ENCODE measurements at regions not wholly inside any gene's neighbourhood (a gene's known extent, or its start where the extent isn't known, plus 50 kb on each side); places are given as distances from the start of the nearest gene placed in this dataset.
A peak's percentile ranks its signal among the peaks of the same experiment; 100 is the strongest.

GRCh38 chr10:69716711-69717560 lies 84.8 kb upstream of the COL13A1 start:
- peak; percentile 60 for DNase-seq

DNA sequence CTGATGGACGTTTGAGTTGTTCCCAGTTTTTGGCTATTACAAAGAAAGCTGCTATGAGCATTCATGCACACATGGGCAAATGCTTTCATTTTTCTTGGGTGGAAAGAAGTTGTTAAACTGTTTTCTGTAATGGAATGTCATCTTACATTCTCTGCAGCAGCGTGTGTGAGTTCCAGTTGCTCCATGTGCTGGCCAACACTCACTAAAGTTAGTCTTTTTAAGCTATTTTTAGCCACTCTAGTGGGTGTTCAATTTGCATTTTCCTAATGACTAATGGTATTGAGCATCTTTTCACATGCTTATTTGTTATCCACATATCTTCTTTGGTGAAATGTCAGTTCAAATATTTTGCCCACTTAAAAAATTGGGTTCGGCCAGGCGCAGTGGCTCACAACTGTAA lies 82.8 kb upstream of the COL13A1 start:
- DNase-seq = no peak

- no peak for DNase-seq
These were observed 79.9 kb upstream of the COL13A1 start for GRCh38 chr10:69721690-69722310.

DNA sequence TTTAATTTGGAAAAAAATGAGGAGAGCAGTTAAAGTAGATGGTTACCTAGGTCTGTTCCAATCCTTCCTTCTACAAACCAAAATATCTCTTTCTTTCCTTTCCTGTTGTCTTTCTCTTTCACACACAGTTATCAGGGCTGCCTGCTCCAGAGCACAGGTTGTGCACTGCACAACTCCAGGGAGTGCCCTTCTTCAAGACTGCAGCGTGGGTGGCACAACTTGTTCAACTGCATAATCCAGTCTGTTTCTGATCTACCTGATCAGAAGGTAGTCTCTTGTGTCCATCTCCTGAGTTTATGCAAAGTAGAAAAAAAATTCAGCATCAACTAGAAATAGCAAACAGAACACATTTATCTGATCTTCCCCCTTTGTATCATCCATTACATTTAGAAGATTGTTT lies 78.1 kb upstream of the COL13A1 start:
- DNase-seq = no peak

DNA sequence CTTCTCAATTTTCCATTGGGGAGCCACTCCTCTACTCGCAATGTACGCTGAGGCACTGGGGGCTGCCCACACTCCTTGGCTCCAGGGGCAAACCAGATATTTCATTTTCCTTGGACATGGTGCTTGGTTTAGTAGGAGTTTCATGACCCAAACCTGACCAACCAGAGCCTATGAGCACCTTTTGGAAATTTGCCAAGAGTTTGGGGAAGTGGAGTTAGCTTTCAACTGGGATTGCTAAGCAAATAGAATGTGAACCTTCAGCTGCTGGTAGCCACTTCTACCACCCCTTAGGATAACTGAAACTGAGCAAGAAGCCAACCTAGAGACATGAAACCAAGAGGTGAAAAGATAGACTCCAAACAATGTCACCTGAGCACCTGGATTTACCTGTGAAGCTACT lies 74.9 kb upstream of the COL13A1 start:
- no peak for DNase-seq

DNA sequence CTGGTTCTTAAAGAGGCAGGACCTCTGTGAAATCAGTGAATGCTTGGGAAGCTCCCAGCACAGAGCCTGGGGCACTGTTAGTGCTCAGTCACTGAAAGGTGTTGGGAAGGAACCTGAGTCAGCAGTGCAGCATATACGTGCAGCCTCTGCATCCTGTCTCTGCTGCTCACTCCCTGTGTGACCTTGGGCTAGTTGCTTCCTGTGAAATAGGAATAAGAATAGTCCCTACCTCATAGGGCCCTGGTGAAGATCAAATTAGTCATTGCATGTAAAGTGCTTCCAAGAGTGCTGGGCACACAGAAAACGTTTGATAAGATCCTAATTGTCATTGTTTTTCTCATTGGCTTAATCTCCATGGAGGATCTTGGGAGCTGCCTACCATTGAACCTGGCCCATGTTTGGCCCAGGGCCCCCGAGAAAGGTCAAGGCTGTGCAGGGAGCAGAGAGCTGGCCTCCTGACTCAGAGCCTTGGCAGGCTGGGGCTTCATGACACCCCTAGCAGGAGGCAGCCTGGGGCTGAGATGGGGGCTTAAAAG lies 73.3 kb upstream of the COL13A1 start:
- no peak for DNase-seq

- DNase-seq = no peak
These were observed 72.2 kb upstream of the COL13A1 start for GRCh38 chr10:69729326-69730048.

DNA sequence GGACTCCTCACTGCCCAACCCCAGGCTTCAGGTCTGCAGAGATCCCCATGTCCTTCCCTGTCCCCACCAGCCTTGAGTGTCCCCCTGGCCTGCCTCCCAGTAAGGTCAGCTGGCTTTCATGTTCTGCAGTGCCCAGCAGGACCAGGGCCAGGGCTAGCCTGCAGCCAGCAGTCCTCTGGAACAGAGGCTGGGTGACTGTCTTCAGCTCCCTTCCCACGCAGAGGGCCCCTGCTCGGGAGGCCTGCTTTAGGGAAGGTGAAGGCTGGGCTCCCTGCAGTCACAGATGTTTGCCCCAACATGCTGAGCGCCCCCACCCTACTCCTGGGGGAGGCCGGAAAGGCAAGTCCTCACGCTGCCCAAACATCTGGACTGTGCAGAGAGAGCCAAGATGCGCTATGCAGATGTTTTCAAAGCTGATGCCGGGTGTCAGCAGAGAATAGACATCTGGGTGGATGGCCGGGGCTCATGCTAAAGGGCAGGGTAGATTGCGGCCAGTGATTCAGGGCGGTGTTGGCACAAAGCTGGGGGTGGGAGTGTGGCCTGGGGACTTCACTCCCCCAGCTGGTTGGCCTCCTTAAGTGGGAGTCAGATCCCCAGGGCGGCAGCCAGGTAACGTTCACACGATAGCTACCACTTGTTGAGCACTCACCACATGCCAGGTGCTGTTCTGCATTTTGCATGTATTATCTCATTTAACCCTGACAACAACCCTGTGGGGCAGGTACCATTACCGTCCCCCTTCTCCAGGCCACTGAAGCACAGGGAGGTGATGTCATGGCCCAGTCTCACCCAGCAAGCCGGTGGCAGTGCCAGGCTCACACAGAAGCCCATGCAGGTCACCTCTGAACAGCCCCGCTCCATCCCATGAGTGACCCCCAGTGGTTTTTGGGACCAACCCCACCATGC lies 71.2 kb upstream of the COL13A1 start:
- no peak for DNase-seq

DNA sequence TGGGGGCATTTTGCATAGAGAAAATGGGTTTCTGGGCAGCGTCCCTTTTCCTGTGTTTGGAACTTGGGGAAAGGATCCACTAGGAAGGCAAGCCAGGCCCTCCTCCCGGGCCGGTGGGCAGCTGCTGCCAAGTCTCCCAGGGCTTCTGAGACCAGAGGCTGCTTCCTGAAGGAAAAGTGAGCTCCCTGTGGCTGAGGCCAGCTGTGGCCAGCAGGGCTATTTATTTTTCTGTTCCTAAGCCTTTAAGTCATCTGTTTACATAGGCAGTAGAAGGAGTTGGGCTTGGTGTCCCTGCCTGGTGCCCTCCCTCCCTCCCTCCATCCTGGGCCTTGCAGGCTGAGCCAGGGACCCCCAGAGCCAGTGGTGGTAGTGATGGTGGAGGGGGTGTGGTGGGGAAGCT lies 70.5 kb upstream of the COL13A1 start:
- DNase-seq = no peak

DNA sequence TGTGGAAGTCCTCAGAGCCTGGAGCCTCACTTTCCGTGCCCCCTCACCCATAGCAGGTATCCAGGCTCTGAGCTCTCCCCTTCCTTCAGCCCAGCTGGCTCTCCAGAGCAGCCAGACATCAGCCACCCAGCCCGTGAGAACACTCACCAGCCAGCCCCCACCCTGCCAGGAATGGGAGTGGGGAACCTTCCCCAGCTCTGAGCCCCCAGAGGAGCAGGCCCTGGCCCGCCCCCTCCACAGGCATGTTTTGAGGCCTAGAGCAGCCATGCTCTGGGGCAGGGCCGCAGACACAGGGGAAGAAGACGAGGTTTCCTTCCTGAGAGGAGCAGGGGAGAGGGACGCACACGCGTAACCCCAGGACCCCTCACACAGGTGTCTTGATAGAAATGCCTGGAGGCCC lies 70.0 kb upstream of the COL13A1 start:
- no peak for DNase-seq

DNA sequence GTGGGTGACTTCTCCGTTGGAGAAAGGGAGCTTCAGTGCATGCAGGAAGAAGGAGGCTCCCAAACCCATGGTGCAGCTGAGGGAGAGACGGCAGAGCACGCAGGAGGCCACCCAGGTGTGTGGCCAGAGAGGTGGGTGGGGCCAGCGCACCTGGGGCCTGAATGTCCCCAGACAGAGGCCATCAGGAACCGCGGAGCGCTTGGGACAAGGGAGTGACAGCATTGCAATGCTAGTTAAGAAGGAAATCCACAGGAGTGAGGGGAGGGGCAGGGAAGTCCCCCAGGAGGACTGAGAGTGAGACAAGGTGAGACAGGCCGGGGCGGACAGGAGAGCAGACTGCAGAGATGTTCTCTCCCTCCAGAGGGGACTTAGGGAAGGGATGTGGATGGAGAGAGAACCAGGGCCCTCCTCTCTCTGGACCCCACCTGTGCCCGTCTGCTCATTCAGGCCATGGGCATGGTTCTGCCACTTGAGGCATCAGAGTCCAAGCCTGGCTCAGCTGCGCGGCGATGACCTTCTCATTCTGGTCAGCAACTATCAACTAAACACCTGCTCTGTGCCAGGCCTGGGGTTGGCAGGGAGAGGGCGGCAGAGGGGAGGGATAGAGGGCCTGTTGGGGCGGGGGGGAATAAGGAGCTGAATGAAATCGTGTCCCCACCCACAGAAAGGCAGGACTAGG lies 69.4 kb upstream of the COL13A1 start:
- no peak for DNase-seq

GRCh38 chr10:69732826-69733150 lies 68.9 kb upstream of the COL13A1 start:
- no peak for DNase-seq

GRCh38 chr10:69733791-69734261 lies 67.9 kb upstream of the COL13A1 start:
- DNase-seq = no peak

DNA sequence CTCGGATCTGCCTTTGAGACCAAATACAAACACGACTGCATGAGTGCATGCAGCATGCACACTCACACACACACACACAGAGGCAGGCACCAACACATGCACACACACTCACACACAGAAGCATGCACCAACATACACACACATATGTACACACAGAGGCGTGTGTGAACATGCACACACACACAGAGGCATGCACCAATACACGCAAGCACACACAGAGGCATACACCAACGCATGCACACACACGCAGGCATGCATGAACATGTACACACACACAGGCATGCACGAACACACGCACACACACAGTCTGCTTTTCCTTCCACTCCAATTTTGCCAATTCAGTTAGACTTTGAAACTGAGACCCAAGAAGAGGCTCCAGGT lies 67.3 kb upstream of the COL13A1 start:
- DNase-seq = no peak

GRCh38 chr10:69734797-69735468 lies 66.8 kb upstream of the COL13A1 start:
- no peak for DNase-seq

DNA sequence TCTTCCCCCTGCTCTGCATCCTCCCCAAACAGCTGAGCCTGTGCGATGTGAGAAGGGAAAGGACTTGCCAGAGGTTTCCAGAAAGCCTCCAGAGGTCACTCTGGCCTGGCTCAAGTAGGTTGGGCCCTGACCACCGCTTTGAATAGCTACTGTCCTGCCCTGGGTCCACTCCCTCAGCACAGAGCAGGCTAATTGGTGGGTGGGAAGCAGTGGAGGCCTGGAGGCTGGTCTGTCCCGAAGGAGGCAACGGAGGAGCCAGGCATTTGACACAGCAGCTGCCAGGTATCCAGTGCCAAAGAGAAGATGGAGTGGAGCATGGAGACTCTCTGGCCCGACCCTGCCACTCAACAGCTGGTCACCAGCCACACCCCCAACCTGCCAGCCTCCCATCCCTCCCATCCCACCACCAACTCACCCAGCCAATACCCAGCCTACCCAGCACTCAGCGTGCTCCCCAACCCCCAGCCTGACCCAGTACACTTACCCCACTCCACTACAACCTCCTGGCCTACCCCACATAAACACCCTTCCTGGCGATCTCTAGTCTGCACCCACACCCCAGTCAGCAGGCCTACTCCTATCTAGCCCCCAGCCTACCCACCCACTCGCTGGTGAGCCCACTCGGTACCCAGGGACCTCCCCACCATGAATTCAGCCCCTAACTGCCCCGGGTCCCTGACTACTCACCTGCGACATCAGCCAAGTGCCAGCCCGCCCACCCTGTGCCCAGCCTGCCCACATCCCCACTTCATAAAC lies 64.6 kb upstream of the COL13A1 start:
- no peak for DNase-seq

- DNase-seq = no peak
These were observed 63.6 kb upstream of the COL13A1 start for GRCh38 chr10:69738071-69738470.

GRCh38 chr10:69738858-69739435 lies 62.8 kb upstream of the COL13A1 start:
- no peak for DNase-seq

- no peak for DNase-seq
These were observed 62.1 kb upstream of the COL13A1 start for GRCh38 chr10:69739634-69740033.

DNA sequence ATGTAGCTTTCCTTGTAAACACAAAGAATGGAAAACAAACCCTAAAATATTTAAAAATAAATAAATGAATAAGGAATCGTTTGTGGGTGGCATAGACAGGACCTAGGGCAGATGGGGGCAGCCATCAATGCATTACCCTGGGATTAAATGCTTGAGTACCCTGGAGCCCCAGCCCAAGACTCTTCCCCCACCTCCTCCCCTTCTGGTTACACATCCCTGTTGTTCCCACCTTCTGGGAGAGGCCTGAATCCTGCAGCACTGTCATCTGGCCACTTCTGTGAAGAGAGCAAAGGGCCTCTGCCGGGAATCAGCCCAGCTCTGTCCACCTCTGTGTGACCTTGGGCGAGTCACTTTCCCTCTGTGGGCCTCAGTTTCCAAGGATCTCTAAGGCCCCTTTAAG lies 61.6 kb upstream of the COL13A1 start:
- DNase-seq = no peak
